ENCODE measurements at regions not wholly inside any gene's neighbourhood (a gene's known extent, or its start where the extent isn't known, plus 50 kb on each side); places are given as distances from the start of the nearest gene placed in this dataset.

DNA sequence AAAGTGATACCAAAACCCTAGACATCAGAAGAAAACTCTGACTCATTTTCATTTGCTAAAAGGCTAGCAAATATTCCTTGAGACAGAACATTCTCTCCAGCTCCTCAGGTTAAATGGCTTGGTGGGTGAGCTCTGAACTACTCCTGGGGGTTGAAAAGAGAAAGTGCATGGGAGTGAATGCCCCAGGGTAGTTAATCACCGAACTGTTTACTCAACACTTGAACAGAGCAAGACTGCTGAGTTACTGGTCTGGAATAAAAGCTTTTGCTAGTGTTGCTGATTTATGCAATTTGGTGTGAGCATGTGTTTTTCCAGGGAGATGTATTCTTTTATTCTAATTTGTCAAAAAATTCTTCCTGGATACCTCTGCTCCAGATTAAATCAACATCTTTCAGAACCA, 88.3 kb upstream of the PRDM9 start:
- TF ChIP-seq POLR2A (IDR thresholded peaks at IDR 0.05; ENCODE audit: low read length): no peak
- TF ChIP-seq GATA1 (IDR thresholded peaks at IDR 0.05; ENCODE audit: low read depth, low read length): no peak
